Effector CD8-positive, alpha-beta T cell (primary cell): ENCODE measurements at regions not wholly inside any gene's neighbourhood (a gene's known extent, or its start where the extent isn't known, plus 50 kb on each side); places are given as distances from the start of the nearest gene placed in this dataset.

Experiments used
- DNase-seq: peaks from one replicate; lab custom pipeline; 2025; lab: John Stamatoyannopoulos, UW

DNA sequence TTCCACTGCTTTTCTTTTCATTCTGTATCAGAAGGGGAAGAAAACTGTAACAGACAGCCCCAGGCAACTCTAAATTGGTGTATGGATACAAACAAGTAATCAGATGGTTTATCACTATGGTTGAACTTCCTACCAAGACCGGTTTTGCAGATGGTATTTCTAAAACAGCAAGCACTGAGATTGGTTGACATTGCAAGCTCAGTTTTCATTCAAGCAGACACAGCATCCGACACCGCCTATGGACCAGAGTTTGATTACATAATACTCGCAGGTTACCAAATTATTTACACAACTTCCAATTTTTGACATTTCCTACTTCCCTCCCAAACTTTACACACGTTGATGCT lies 209.9 kb downstream of the ALDH8A1 start:
- DNase-seq = no peak

DNA sequence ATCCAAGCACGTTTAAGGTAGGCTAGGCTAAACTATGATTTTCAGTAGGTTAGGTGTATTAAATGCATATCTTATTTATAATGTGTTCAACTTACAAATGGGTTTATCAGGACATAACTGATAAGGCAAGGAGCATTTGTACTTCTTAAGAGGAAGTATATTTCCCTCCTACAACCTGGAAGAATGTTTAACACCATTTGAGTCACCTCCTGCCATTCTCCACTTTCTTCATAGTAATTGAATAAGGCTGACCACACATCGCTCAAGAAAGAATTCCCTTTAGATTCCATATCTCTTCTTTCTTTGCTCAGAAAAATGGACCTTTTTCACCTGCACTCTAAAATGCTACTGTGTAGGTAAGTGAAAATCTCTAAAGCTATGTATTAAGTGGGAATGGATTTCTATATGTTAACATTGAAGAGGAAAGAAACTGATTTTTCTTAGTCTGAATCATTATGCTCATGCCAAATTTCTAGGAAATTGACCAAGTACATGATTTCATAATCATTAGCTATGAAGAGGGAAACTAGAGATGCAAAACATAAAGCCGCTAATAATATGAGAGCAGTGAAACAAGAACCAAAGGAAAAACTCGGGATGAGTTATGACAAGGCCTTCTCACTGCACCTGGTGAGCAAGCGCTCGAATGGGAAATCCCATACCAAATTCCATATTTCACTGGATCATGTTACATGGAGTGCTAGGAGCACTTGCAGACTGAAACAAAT lies 210.4 kb downstream of the ALDH8A1 start:
- DNase-seq = no peak

DNA sequence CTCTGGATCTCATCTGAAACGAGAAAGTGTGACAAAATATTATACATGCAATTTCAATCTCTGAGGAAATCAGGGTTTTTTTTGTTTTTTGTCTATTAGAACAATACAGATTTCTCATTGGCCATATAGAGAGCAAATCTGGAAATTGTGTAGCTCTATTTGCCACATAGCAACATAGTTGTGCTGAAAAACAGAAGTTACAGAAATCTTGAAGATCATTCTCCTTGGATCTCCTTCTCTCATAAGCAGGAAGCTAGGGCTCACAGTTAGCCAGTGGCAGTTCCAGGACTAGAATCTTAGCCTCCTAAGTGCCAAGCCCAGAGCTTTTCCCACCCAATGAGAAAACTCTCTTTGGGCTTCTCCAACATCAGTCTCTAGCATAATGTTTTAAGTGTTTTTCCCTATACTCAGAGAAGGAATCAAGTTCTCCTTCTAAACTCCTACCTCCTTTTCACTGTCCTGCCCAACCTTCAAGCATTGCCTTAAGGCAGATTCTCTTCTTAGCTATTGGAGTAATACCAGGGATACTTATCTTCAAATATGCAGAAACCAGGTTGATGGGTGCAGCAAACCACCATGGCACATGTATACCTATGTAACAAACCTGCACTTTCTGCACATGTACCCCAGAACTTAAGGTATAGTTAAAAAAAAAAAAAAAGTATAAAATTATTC lies 211.6 kb downstream of the ALDH8A1 start:
- DNase-seq = no peak

DNA sequence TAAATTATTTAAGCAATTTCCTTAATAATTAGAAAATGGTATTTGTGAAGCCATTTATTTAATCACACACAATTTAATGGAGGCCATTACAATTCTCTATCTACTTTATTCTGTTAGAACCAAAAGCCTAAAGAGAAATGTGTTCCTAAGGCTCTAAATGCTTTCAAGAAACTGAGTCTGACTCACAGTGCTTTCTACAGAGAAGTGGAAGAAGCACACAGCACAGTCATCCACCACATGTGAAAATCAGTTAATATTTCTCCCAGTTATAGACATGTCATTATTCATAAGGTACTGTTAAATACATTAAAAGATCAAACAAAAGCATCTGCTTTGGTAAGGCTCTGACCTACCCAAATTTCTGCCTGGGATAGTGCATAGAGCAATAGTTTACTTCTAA lies 214.4 kb downstream of the ALDH8A1 start:
- DNase-seq = no peak

DNA sequence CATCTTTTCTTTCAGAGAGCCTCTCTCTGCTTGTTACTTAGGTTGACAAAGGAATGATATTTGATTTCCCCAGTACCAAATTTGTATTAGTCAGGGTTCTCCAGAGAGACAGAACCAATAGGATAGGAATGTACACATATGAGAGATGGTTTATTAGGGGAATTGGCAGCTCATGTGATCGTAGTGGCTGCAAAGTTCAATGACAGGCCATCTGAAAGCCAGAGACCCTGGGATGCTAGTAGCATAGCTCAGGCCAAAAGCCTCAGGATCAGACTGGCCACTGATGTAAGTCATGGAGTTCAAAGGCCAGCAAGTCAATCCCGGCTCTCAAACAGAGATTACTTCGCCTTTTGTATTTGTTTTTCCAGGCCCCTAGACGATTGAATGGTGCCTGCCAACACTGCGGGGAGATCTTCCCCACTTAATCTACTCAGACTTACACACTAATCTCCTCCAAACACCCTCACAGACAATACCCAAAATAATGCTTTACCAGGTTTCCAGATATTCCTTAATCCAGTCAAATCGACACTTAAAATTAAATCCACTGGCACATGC lies 215.5 kb downstream of the ALDH8A1 start:
- no peak for DNase-seq

DNA sequence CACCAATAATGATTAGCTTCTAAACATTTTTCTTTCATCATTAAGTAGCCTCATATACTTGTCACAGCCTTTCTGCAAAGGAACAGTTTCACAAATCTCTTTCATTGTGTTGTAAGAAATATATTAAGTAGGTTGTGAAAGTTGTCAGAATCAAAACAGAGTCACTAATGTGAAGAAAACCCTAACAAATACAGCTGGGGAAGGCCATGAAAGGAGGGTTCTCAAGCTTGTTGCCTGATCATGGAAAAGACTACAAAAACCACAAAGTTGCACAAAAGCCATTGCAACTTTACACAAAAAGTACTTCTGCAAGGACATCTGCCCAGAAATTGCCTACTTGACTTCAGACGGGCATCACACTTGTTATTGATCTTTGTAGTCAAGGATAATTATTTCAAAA lies 216.1 kb downstream of the ALDH8A1 start:
- DNase-seq = no peak

DNA sequence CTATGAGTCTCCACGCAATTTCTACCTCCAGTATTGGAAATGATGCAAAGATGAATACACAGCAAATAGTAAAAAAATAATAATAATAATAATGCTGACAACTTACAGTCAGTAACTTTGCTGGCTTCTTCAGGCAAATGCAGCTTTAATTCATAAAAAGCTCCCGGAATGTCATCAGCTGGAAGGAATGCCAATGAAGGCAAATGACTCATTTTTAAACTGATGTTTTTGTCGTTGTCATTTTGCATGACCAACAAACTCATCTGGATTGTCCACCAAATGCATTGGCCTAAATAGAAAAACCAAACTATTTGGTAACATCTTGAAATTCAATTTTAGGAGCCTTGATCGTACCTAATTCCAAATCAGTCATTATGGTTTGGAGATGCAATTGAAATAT lies 217.1 kb downstream of the ALDH8A1 start:
- no peak for DNase-seq

DNA sequence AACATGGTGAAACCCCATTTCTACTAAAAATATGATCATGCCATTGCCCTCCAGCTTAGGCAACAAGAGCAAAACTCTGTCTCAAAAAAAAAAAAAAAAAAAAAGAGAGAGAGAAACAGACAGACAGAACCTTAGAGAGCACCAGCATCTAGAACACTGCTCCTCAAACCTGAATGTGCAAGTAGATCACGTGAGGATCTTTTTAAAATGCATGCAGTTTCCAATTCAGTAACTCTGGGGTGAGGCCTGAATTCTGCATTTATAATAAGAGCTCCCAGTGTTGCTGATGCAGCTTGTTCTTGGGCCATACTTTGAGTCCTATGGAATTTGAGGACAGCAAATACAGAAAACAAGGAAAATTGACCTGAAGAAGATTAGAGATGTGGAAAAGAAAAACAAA lies 218.3 kb downstream of the ALDH8A1 start:
- DNase-seq = no peak

DNA sequence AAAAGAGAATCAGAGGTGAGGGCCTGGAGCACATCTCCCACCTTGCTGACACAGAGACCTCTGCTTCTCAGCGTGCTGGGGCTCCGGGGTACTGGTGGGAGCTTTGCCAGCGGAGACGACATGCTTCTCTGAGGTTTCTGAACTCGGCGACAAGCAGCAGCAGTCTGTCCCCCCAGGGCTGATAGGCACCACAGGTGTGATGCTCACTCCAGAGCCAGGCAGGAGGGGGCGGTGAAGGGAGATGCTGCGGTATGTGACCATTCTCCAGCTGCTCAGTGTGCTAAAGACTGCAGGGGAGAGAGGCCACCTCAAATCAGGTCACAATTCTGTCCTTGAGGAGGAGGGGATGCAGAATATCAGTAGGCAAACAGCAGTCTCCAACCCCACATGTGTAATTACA lies 219.9 kb downstream of the ALDH8A1 start:
- DNase-seq = no peak

DNA sequence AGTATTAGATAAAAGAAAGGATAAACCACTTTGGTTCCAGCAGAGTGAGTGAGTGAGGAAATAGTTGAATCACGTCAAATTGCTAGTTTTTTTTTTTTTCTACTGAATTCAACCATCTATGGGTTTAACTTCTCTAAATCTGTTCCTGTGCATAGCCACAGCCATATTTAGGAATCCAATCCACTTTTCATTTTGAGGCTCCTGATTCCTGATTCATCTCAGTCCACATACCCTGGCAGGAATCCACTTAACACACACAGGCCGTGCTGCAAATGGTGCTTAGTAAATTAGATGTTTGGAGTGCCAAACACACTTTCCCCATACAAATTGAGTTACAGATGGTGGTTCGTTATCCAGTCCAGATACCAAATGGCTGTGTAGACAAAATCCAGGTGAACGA lies 220.3 kb downstream of the ALDH8A1 start:
- DNase-seq = no peak

DNA sequence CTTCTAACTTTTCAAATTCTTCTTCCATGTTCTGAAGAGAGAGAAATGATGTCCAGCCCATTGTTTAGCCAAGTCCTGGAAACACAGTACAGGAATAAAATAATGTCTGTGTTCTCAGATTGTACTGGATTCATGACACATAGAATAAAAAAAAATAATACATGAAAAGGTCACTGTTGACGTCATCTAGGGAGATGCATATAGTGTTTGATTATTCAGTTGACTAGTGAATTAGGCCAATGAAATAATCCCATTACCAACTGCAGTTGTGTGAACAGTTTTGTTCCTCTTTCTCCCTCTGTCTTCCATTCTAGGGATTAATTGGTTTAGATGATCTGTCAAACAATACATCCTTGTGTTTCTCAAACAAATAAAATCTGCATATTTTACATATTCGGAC lies 222.8 kb downstream of the ALDH8A1 start:
- DNase-seq = no peak

DNA sequence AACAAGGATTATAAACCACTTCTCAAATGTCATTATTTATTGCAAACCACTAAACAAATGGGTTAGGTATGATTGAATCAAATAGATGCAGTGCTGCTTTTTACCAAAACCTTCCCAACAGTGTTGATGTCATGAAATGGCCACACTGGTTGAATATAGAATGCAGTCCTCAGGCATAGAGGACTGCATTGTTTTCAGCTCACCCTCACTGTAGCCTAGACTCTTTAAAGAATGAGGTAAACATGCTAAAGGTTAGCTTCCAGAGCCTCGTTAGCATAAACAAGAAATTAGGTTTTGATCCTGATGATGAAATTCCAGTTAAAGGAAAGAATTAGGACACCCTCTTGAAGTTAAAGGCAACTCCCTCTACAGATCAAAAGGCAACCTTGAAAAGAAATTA lies 224.3 kb downstream of the ALDH8A1 start:
- no peak for DNase-seq

DNA sequence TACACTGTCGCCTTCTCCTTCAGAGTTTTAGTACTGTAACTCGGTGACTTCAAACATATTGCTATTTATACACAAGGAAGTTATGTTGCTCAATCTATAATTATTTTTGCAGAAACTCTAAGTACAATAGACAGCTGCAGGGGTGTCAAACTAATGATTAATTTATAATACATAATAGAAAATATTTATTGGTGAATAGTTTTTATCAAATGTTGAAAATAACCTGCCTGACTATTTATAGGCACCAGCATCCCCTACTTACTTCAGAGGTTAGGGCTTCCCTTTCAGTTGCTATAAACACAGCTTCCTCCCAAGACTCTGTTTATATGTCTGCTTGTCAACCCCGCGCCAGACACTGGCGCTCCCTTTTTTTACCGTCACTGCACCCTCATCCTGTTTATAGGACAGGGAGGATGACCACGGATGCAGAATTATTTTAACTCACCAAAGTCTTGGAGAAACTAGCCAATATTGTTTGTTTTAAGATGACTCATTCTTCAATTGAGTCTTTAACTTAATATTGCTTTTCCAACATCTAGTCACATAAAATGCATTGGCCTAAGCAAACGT lies 225.0 kb downstream of the ALDH8A1 start:
- DNase-seq = no peak

DNA sequence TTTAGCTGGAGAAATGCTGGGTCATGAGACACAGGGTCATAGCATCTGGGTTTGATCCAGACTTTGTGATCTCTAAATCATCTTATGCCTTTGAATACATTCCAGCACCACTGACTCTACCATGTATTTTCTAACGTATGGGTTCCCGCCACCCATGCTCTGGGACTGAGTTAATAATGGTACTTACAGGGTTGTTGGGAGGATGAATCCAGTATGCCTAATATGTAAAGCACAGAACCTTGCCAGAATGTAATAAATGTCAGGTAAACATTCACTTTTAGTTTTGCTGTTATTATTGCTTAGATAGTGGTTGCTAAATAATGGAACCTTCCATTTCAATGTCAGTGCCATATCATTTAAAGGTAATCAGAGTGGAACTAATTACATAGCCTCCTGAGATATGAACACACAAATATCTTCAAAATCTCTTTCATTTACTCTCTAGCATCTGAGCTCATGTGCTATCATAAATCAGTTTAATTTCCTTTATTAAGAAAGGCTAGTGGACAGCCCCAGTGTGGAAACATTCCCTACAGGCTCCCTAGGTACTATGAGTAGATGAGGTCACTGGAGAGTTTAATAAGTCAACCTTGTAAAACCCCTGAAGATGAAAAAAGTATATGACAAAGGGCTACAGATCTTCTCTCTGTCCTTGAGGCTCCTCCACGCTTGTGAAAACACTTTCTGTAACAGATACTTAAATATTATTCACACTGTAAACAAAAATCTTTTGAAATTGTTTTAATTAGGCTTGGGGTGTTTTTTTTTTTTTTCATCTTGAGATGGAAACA lies 226.6 kb downstream of the ALDH8A1 start:
- no peak for DNase-seq

DNA sequence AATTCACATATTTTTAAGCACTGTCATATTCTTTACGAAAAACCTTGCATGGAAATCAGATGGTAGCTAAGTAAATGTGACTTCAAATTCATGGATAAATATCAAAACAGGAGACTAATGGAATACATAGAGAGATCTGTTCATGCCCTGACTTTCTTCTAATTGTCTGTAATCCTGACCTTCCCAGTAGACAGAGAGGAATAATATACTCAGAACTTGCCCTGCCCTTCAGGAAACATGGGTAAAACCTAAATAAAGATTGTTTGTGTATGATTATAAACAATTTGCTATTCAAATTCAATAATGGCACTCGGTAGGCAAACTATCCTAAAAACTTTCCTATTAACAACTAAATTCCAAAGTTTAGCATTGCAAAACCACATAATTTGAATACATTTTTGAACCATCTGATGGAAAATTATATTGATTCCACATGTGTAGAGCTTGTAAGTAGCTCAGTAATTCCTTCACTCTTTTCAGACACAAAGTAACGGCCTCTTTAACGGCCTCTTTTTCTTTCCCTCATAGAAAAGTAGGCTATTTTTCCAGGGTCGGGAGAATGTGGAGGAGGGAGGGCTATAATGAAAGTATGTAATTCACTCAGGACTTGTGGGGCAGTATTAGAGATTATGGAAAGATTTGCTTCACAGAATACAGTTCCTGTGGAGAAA lies 227.6 kb downstream of the ALDH8A1 start:
- no peak for DNase-seq

DNA sequence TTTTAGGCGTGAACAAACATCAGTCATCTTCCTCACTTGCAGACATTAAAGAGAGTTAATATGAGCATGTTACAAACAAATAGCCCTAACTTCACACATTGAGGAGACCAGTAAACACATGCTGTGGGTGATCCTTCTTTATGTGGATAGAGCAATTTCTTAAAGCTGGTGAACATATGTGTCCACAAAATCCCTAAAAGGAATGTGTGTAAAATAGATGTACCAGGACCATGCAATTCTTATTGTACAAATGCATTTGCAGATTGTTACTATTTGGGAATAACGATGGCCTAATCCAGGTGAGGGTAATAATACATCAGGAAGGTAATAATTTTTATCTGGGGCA lies 228.9 kb downstream of the ALDH8A1 start:
- DNase-seq = no peak

DNA sequence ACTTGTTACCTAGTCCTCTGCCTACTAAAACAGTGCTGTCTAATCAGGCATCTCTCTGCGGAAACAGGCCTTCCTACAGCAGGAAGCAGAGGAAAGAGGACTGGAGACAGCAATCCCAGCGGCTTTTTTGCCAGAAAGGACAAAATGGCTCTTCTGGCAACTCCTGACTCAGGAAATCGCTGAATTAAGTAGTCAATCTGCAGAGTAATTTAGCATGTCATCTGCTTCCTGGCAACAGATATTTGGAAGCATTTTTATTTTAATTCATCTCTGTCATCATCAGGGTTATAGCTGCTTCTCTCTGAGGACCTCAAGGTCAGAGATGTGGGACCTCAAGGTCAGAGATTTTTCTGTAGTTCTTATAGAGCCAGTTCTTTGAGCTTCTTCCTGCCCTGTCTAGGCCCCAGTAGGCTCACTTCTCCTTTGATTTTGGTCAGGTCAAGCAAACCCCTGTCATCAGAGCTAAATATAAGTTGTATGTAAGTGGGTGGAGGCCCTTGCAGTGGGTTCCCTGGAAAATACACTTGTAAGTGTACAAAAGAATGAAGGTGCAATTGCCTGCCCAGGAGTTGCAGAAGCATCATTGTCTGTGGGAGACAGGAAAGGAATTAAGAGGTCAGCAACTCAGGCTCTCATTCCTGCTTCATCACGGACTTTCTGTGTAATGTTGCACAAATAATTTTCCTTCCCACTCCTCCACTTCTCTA lies 229.4 kb downstream of the ALDH8A1 start:
- no peak for DNase-seq

DNA sequence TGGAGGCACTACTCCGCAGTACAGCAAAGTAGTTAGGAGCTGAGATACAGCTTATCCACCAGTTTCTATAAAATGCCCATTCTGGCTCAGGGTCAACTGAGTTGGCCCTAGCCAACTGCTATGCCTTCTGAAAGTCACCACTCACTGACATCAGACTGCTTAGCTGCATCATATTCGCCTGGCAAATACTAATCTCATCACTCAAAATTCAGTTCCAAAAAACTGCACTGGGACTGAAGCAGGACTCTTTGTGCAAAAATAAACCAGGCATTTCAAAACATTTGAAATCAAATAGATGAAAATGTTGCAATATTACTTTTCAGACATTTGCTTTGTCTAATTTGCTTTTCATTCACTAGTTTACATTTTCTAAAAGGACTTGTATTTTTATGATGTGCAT lies 230.0 kb downstream of the ALDH8A1 start:
- no peak for DNase-seq

DNA sequence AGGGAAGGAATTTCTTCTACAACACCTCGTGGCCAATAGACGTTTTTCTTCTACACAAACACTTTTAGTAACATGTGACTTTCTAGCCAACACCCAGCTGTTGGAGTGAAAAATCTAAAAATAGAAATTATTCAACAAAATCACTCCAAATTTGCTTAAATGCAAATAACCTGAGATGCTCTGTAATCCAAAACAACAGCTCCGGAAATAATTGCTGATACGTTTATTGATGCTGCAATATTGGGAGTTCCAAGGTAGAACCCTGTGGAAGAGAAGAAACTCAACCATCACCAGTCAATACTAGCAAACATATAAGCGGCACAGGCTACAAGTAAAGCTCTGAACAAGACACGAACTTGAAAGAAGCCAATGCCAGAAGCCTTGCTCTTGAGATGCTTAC lies 230.6 kb downstream of the ALDH8A1 start:
- no peak for DNase-seq

DNA sequence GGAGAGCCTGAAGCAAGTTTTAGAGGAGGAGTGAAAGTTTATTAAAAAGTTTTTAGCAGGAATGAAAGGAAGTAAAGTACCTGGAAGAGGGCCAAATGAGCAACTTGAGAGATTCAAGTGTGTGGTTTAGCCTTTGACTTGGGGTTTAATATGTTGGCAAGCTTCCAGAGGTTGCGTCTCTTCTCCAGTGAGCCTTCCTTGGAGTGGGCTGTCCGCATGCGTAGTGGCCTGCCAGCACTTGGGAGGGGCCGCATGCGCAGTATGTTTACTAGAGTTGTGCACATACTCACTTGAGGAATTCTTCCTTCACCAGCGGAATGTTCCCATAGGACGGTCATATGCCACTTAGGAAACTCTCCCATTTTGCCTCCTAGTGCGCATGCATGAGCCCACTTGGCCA lies 235.2 kb downstream of the ALDH8A1 start:
- DNase-seq = no peak

DNA sequence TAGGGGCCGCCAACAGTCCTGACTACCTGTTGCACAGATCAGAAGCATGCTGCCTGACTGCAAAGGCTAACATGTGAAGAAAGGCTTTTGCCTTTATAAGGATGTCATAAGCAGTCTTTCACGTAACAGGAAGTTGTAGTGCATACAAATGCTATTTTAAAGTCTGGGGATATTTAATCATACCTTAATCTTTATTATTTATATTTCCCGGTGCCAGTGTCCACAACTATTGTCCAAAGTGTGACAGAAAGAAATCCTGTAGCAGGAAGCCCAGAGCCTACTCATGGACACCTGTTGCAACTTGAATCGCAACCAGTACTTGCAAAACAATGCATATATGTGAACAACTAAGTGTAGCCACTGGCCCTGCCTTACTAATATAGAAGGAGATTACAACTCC lies 235.8 kb downstream of the ALDH8A1 start:
- DNase-seq = no peak
